H7 (cell line): ENCODE measurements at regions not wholly inside any gene's neighbourhood (a gene's known extent, or its start where the extent isn't known, plus 50 kb on each side); places are given as distances from the start of the nearest gene placed in this dataset.

Experiments used
- DNase-seq: peaks from one replicate; pipeline ENCODE4 v3.0.0; 2012
- H3K27me3 ChIP-seq: 2 replicates; pipeline ENCODE4 v1.6.0; 2011; ENCODE audit warnings: mild to moderate bottlenecking, low read length; ENCODE audit not compliant: control insufficient read depth, insufficient read depth
- H3K36me3 ChIP-seq: replicated peaks from 2 replicates; pipeline ENCODE4 v1.5.1; 2011; ENCODE audit warnings: low read length; ENCODE audit not compliant: control insufficient read depth, insufficient read depth
- H3K4me3 ChIP-seq: 2 replicates; pipeline ENCODE4 v1.5.1; 2011; ENCODE audit warnings: low read depth, mild to moderate bottlenecking, control low read depth, low read length, moderate library complexity; ENCODE audit not compliant: insufficient read depth

GRCh38 chr5:34574936-34575467, 81.1 kb upstream of the RAI14 start:
- no peaks in the 10 kb centered on the region for H3K36me3 ChIP-seq
- no peaks in the 10 kb centered on the region for H3K27me3 ChIP-seq
- DNase-seq: no peak
- H3K4me3 ChIP-seq: no peak overlapping the region

GRCh38 chr5:34576891-34577666, 79.0 kb upstream of the RAI14 start:
- H3K36me3 ChIP-seq: no peaks in the 10 kb centered on the region
- H3K27me3 ChIP-seq: no peaks in the 10 kb centered on the region
- H3K4me3 ChIP-seq: no peak overlapping the region
- no peak for DNase-seq

DNA sequence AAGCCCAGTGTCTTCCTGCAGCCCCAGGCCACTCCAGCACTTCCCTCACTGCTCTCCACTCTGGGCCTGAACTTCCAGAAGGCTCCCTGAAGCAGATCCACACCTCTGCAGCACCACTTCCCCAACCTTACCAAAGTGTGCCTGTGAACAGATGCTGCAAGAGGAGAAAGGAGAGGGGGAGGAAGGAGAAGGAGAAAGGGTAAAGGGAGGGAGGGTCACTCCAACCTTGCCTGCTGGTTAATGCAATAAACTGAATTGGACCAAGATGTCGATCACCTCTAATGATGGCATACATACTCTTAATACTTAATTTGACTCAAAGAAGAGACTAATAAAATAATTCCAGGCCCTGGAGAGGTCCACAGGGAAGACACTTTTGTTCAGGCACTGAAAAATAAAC, 77.2 kb upstream of the RAI14 start:
- no peaks in the 10 kb centered on the region for H3K27me3 ChIP-seq
- DNase-seq: no peak
- H3K4me3 ChIP-seq: no peak overlapping the region
- no peaks in the 10 kb centered on the region for H3K36me3 ChIP-seq

DNA sequence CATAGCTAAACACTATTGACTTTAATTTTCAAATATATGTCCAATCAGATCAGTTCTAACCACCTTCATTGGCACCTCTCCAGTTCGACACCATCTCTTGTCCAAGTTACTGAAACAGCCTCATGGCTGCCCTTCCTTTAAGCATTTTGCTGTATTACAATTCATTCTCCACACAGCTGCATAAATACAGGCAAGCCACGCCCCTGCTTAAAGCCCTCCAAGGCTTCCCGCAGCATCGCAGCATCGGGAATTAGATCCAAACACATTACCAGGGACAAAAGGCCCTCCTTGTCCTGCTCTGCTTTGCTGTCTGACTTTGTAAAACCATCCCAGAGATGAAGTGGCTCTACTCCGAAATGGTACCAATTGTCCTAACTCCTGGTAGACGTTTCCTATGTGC, 75.1 kb upstream of the RAI14 start:
- Histone ChIP-seq H3K27me3 (no peaks in the 10 kb centered on the region), H3K4me3 (no peak overlapping the region), H3K36me3 (no peaks in the 10 kb centered on the region)
- no peak for DNase-seq

- peak; percentile 41 for DNase-seq
- H3K27me3 ChIP-seq: no peaks in the 10 kb centered on the region
- no peak overlapping the region for H3K4me3 ChIP-seq
- no peaks in the 10 kb centered on the region for H3K36me3 ChIP-seq
Measured at GRCh38 chr5:34582371-34582770, 73.8 kb upstream of the RAI14 start.

DNA sequence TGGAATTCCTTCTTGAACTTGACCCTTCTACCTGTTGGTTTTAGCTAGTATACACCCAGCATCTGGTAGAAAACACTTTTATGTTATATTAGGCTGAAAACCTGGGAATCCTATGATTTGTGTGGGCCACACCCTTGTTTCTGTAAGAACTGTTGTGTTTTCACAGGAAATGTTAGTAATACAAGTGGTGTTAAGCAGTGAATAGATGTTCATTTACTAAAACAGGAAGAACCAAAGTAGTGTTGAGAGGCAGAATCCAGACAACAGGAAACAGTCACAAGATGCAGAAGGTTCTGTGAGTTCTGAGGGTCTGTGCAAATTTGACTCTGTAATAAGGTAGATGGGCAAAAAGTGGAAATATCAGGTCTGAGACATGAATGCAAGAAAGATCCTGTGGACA, 73.0 kb upstream of the RAI14 start:
- H3K36me3 ChIP-seq: no peaks in the 10 kb centered on the region
- no peak for DNase-seq
- no peak overlapping the region for H3K4me3 ChIP-seq
- no peaks in the 10 kb centered on the region for H3K27me3 ChIP-seq

DNA sequence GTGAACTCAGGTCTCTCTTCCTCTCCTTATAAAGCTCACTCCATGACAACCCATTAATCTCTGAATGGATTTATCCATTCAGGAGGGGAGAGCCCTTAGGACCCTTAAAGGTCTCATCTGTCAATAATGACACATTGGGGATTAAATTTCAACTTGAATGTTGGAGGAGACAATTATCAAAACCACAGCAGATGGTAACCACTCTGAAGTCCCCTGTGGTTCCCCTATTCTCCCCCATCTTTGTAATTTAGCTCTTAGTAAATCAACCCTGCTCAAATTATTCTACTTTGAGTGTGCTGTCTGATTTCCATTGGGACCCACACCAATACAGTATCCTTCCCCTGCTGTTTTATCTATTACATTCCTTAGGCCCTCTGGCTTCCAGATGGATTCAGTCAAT, 72.0 kb upstream of the RAI14 start:
- no peaks in the 10 kb centered on the region for H3K36me3 ChIP-seq
- no peaks in the 10 kb centered on the region for H3K27me3 ChIP-seq
- DNase-seq: no peak
- H3K4me3 ChIP-seq: no peak overlapping the region

DNA sequence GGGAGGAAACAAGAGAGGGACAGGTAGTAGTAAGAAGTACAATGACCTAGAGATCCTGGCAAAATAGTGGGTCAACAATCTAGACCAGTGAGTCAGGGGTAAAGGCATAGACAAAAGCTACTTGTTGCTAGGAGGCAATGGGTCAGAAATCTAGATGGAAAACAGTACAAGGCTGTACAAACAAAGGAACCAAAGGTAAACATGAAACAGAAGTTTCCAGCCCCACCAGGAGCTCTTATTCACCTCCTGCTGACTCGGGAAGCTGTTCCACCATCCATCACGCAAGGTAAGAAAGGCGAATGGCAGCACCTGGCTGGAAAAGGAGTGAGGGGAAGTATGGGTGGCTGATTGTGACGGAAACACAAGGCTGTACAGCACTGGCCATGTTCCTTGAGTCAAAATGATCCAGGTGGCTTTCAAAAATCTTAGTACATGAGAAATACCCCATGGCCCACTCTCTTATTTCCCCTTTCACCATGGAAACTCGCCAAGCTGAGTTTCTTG, 70.5 kb upstream of the RAI14 start:
- H3K36me3 ChIP-seq: no peaks in the 10 kb centered on the region
- DNase-seq: no peak
- no peaks in the 10 kb centered on the region for H3K27me3 ChIP-seq
- no peak overlapping the region for H3K4me3 ChIP-seq

DNA sequence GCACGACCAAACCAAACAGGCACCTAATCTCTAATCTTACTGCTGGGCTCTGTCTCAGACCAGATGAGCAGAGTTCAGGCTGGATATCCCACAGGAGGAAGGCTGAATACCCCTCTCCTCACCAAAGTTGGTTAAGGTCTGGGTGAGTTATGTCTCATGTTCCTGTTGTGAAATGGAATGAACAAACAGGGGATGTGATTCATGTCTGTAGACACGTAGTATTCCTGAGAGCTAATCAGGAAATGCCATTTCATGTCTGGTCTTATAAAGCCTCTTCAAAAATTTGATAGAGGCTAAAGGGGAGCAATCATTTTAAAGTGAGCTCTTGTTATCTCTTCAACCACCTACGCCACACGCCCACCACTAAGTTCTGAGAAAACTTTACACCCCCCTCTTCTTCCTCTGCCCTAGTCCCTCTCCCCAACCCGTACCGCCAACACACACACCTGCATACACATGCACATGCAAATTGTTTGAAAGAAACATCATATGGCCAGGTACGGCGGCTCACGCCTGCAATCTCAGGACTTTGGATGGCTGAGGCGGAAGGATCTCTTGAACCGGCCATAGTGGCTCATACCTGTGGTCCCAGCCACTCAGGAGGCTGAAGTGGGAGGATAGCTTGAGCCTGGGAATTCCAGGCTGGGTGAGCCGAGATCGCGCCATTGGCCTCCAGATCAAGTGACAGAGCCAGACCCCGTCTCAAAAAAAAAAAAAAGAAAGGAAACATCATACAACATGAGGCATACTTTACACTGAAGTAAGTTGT, 69.8 kb upstream of the RAI14 start:
- DNase-seq: no peak
- no peaks in the 10 kb centered on the region for H3K27me3 ChIP-seq
- H3K36me3 ChIP-seq: no peaks in the 10 kb centered on the region
- H3K4me3 ChIP-seq: no peak overlapping the region

GRCh38 chr5:34587355-34588241, 68.5 kb upstream of the RAI14 start:
- no peak for DNase-seq
- Histone ChIP-seq H3K36me3 (no peaks in the 10 kb centered on the region), H3K4me3 (no peak overlapping the region), H3K27me3 (no peaks in the 10 kb centered on the region; the same call in 1 of the 2 replicates)

- Histone ChIP-seq H3K27me3 (no peaks in the 10 kb centered on the region; the same call in 1 of the 2 replicates), H3K36me3 (no peaks in the 10 kb centered on the region), H3K4me3 (no peak overlapping the region)
- DNase-seq: no peak
Measured at GRCh38 chr5:34589832-34590231, 66.3 kb upstream of the RAI14 start.

GRCh38 chr5:34591723-34592122, 64.4 kb upstream of the RAI14 start:
- no peak for DNase-seq
- no peaks in the 10 kb centered on the region; the same call in 1 of the 2 replicates for H3K27me3 ChIP-seq
- H3K4me3 ChIP-seq: no peak overlapping the region
- H3K36me3 ChIP-seq: no peaks in the 10 kb centered on the region

DNA sequence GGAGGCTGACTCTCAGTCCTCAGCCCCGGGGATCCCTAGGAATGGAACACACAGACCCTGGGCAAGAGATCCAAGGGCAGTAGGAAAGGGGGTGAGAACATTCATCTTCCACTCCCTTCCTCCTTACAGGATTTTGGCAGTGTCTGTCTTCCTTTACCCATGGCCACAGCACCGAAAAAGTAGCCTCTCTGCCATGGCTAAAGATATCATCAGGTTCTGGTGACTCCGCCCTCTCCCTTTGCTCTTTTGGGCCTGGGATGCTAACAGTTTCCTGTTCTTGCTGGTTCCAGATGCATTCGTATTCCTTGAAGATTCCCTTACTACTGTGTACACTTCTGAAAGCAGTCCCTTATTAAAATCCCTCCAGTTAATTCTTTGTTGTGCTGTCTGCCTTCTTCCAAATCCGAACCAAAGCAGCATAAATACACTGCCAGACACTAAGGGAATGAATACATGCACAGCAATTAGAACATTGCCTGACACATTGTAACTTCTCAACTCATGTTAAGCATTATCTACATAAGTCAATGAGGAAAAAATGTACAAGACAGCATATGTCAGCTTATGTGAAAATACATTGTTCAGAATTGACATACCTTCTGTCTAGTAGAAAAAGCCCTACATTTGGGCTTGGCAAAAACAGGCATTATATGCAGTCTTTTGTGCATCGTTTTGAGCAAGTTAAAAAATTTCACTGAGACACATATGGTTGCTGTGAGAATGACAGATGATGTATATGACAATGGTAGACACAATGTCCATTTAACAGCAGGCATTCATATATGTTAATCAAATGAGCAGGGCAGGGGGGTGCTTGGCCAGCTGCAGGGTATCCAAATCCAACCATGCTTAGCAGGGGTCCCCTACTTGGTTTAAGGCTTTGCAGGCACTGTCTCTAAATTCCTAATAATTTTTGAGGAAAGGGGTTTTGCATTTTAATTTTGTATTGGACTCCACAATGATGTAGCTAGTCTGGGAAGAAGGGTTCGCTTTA, 58.8 kb upstream of the RAI14 start:
- Histone ChIP-seq H3K36me3 (no peaks in the 10 kb centered on the region), H3K4me3 (no peak overlapping the region), H3K27me3 (no peaks in the 10 kb centered on the region)
- no peak for DNase-seq
